RWPE1 (cell line): ENCODE measurements at regions not wholly inside any gene's neighbourhood (a gene's known extent, or its start where the extent isn't known, plus 50 kb on each side); places are given as distances from the start of the nearest gene placed in this dataset.

ENCODE experiments used
- CTCF ChIA-PET: fragments of 350-600 bp; sonication (Branson Sonifier 250); formaldehyde crosslinking; extraction: SDS; loops from one replicate; lab custom pipeline; 2021; lab: Yijun Ruan, JAX
- POLR2A ChIA-PET: fragments of 400-600 bp; formaldehyde crosslinking; extraction: SDS; loops from one replicate; lab custom pipeline; 2020; ENCODE audit warnings: antibody characterized with exemption; ENCODE audit not compliant: low non-redundant PET; lab: Yijun Ruan, JAX
- DNase-seq: peaks from one replicate; pipeline ENCODE4 v3.0.0; 2012; ENCODE audit warnings: low spot score
- H3K27ac ChIP-seq: fragments of 450-650 bp; 2 replicates; pipeline ENCODE4 v1.5.1; 2017
- TF ChIP-seq, protein P1 (sequence below): fragments of 450-650 bp; conservative IDR thresholded peaks from 2 replicates; pipeline ENCODE4 v1.5.1; 2017; ENCODE audit warnings: low read depth, mild to moderate bottlenecking

DNA sequence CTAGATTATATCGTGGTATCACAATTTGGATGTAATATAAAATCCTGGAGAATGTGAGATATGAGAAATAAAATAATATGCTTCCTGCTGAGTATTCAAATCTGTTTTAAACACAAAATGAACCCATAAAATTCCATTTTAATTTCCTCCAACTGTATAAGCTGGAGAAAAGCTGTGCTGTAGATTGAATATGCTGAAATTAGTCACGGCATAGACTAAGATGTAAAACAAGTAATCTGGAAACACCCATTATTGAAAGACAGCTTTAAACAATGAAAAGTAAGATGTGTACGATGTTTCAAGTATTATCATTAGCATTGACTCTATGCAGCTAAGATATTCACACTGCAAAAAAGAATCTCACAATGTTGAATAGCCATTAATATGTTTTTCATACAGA is 403.4 kb upstream of the BRINP3 start:
- CTCF ChIA-PET, result interaction anchor here (0.6 to 1.9 kb wide), 4 partner anchors 9 to 914 kb away, joined by 3 to 5 read pairs (median 3); no protein-coding TSS in a partner anchor

DNA sequence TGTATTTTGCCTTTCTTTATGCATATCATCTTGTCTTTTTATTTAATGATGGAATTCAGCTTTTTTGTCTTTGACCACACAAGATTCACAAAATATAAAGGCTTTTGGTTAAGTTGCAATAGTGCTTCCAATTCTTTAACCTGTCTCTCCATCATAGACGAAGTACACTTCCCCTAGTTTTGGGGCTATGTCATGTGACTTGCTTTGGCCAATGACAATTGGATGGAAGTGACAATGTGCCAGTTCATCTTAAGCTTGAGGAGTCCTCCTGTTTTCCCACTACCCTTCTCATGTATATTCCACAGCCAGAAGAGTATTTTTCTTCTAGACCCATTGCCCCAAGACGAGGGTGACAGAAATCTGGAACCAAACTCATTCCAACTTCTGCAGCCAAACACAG is 419.6 kb upstream of the BRINP3 start:
- POLR2A ChIA-PET, result no interaction called here
- no peak overlapping the region for H3K27ac ChIP-seq
- TF ChIP-seq, protein P1, sequence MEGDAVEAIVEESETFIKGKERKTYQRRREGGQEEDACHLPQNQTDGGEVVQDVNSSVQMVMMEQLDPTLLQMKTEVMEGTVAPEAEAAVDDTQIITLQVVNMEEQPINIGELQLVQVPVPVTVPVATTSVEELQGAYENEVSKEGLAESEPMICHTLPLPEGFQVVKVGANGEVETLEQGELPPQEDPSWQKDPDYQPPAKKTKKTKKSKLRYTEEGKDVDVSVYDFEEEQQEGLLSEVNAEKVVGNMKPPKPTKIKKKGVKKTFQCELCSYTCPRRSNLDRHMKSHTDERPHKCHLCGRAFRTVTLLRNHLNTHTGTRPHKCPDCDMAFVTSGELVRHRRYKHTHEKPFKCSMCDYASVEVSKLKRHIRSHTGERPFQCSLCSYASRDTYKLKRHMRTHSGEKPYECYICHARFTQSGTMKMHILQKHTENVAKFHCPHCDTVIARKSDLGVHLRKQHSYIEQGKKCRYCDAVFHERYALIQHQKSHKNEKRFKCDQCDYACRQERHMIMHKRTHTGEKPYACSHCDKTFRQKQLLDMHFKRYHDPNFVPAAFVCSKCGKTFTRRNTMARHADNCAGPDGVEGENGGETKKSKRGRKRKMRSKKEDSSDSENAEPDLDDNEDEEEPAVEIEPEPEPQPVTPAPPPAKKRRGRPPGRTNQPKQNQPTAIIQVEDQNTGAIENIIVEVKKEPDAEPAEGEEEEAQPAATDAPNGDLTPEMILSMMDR, result no peak
- CTCF ChIA-PET, result no interaction called here
- DNase-seq, result no peak

More for the DNA sequence above, 403.4 kb upstream of the BRINP3 start:
- TF ChIP-seq, protein P1, result no peak
- DNase-seq, result no peak
- H3K27ac ChIP-seq, result no peak overlapping the region
- POLR2A ChIA-PET, result no interaction called here

DNA sequence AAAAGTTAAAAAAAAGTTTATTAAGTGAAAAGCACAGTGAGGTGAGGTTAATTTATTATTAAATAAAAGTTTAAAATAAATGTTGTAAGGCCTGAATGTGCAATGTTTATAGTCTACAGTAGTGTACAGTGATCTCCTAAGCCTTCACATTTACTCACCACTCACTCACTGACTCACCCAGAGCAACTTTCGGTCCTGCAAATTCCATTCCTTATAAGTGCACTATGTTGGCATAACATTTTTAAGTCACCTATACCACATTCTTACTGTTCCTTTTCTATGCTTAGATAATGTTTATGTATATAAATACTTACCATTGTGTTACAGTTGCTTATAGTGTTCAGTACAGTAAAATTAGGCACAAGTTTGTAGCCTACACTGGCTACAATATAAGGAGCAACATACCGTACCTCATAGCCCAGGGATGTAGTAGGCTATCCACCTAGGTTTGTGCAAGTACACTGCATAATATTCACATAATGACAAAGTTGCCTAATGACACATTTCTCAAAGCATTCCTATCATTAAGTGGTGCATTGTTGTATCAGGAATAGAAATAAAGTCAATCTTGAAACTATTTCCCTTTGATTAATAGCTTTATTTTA is 426.5 kb upstream of the BRINP3 start:
- DNase-seq, result no peak
- TF ChIP-seq, protein P1, result no peak
- no peak overlapping the region for H3K27ac ChIP-seq
- ChIA-PET CTCF (interaction anchor here (0.5 to 0.6 kb wide), 2 partner anchors 510 to 1141 kb away, joined by 3 to 6 read pairs; no protein-coding TSS in a partner anchor), POLR2A (no interaction called here)

DNA sequence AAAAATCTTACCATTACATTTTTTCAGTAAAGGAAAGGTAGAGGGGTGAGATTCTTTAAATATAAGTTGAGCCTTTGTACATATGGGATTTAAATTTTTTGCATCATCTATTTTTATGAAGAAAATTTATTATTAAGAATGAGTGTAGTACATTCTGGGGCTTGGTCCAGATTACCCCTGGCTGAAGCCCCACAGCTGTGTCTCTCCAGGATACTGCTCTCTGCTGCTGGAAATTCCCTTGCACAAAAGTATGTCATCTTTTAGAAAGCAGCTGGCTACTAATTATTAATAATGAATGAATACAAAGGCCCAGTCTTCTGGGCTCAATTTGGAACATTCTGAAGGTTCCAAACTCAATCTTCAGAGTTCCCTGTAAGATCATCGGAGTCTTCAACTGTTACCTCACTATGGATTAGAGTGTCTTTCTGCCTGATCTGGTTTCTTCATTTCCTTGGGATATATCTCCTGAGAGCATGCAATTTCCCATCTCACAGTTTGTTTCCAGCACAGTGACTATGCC is 428.6 kb upstream of the BRINP3 start:
- ChIA-PET POLR2A (no interaction called here), CTCF (no interaction called here)
- H3K27ac ChIP-seq, result no peak overlapping the region
- DNase-seq, result no peak
- TF ChIP-seq, protein P1, result no peak

DNA sequence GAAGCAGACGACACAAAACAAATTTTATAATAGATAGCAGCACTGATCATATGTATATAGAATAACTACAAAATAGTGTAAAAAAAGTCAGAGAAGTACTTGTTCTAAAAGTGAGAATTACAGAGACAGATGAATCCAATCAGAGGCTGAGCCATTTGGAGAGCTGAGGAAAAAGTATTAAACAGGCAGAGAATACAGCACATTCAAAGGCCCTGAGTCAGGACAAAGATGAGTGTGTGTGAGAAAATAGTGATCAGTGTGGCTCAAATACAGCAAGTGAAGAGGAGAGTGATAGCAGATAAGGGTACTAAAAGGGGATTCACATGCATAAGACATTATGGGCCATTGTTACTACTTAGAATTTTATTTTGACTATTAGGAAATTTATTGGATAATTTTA is 430.6 kb upstream of the BRINP3 start:
- CTCF ChIA-PET, result no interaction called here
- TF ChIP-seq, protein P1, result no peak
- POLR2A ChIA-PET, result no interaction called here
- no peak overlapping the region for H3K27ac ChIP-seq
- no peak for DNase-seq

DNA sequence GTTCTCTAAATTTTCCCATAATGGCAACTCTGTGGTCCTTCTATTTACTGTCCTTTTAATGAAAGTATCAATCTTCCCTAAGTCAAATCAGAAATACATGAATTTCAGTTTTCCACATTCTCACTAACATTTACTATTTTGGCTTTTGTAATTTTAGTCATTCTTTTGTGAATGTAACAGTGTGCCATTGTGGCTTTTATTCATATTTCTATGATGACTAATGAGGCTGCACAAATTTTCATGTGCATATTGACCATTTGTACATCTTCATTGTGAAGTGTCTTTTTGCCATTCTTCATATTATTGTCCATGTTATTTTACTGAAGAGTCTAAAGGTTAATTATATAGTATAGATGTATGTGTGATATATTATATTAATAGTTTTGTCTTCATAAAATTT is 431.0 kb upstream of the BRINP3 start:
- CTCF ChIA-PET, result interaction anchor here (0.7 kb wide), 1 partner anchor 1053 kb away, joined by 3 read pairs; no protein-coding TSS in a partner anchor
- no peak for DNase-seq
- POLR2A ChIA-PET, result no interaction called here
- TF ChIP-seq, protein P1, result no peak
- no peak overlapping the region for H3K27ac ChIP-seq
